GM12875 (cell line): ENCODE measurements at regions not wholly inside any gene's neighbourhood (a gene's known extent, or its start where the extent isn't known, plus 50 kb on each side); places are given as distances from the start of the nearest gene placed in this dataset.
"Not testable (repeated sequence)": the region's sequence is repeated elsewhere in the genome, so short reads cannot be mapped to it uniquely, and the experiment has no call there.

Experiments
- H3K4me3 ChIP-seq: one replicate; pipeline ENCODE4 v1.5.1; 2011; ENCODE audit warnings: low read depth, low read length, control low read depth
- CTCF ChIP-seq: IDR thresholded peaks from 2 replicates; pipeline ENCODE4 v1.5.1; 2011; ENCODE audit warnings: low read depth, mild to moderate bottlenecking, control low read depth, inconsistent platforms, low read length, moderate library complexity, borderline replicate concordance; ENCODE audit not compliant: insufficient read depth

DNA sequence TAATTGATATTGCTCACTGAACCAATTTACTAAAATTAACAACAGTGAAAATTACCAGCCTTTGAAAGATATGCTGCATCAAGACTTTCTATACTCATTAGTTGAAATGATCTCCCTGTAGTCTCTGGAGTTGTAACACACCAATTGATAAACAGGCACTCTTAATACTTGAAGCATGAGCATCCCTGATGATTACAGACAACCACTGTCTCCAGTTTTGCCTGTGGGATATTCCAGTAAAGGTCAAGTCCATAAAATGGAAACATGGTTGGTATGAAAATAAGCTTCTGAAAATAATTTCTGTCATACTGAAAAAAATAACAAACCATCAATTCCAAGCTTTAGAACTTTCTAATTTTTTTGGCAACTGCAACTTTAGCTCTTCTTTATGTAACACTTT lies 405.8 kb downstream of the SPRY2 start:
- TF ChIP-seq CTCF, result no peak
- H3K4me3 ChIP-seq, result no peak overlapping the region

GRCh38 chr13:79933389-79933788 lies 407.5 kb downstream of the SPRY2 start:
- TF ChIP-seq CTCF, result no peak
- no peak overlapping the region for H3K4me3 ChIP-seq

GRCh38 chr13:79932556-79932955 lies 408.4 kb downstream of the SPRY2 start:
- no peak overlapping the region for H3K4me3 ChIP-seq
- TF ChIP-seq CTCF, result no peak

DNA sequence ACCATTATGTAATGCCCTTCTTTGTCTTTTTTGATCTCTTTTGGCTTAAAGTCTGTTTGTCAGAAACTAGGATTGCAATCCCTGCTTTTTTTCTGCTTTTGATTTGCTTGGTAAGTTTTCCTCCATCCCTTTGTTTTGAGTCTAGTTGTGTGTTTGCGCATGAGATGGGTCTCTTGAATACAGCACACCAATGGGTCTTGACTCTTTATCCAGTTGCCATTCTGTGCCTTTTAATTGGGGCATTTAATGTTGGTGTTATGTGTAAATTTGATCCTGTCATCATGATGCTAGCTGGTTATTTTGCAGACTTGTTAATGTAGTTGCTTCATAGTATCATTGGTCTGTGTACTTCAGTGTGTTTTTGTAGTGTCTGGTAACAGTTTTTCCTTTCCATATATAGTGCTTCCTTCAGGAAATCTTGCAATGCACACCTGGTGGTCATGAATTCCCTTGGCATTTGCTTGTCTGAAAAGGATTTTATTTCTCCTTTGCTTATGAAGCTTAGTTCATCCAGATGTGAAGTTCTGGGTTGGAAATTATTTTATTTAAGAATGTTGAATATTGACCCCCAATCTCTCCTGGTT lies 416.9 kb downstream of the SPRY2 start:
- H3K4me3 ChIP-seq, result not testable (repeated sequence)

- no peak for TF ChIP-seq CTCF
- no peak overlapping the region for H3K4me3 ChIP-seq
Observed at GRCh38 chr13:79919091-79919490, 421.8 kb downstream of the SPRY2 start.

DNA sequence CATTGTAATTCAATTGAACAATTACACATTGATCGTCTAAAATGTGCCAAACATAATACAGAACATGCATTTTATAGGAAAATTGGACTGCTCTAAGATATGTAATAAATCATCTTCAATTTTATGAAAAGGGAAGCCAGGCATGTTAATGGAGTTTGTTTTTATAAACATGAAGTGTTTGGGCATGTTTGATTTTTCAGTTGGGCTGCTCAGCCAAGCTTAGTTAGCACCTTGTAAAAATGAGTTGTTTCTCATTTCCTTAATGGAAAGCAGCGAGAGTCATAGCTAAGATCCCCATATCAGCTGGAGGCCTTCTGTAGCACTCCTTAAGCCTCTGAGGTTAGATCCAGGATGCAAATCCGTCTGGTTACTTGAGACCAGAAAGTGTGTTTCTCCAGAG lies 422.3 kb downstream of the SPRY2 start:
- no peak for TF ChIP-seq CTCF
- no peak overlapping the region for H3K4me3 ChIP-seq

DNA sequence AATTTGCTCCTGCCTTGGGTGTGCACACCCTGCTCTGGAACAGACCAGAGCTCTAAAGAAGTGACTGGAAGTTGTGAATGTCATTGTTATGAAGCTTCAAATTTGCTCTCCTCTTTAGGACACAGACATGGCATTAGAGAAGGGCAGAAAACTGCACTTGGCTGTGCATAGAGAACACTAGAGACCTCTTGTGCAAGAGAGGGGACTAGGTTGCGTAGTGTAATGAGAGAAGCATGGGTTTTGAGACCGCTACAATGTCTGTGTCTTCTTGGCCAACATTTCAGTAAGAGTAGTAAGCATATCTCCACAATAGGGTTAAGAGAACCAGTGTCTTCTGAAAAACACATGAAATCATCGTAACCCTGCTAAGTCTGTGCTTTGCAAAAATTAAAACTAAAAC lies 423.3 kb downstream of the SPRY2 start:
- H3K4me3 ChIP-seq, result no peak overlapping the region
- TF ChIP-seq CTCF, result no peak
